Right renal cortex interstitium (tissue), 3 donors: ENCODE measurements at regions not wholly inside any gene's neighbourhood (a gene's known extent, or its start where the extent isn't known, plus 50 kb on each side); places are given as distances from the start of the nearest gene placed in this dataset.
"Not testable (repeated sequence)": the region's sequence is repeated elsewhere in the genome, so short reads cannot be mapped to it uniquely, and the experiment has no call there.

Experiments
- DNase-seq, 3 donors: peaks; one replicate each; pipeline ENCODE4 v3.0.0-alpha.2; 2013; ENCODE audit warnings: low read depth in 3 of 3, low spot score in 2 of 3

DNA sequence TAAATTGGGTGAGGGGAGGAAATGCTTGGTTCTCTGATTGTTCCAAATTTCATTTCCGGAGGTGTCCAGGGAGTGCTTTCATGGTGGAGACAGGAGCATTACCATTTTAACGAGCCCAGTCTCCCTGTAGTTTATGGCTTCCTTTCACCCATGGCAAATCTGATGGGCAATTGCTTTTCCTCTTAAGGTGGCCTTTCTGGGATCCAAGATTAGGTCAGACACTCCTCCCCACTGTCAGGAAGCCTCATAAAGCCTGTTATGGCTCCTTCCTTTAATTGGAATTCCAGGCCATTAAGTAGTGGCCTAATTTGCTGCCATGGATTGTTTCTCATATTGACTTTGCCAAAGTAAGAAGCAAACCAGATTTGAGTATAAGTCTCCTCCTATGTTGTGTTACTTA lies 157.8 kb downstream of the PDCD6IP start:
- no peak for DNase-seq

DNA sequence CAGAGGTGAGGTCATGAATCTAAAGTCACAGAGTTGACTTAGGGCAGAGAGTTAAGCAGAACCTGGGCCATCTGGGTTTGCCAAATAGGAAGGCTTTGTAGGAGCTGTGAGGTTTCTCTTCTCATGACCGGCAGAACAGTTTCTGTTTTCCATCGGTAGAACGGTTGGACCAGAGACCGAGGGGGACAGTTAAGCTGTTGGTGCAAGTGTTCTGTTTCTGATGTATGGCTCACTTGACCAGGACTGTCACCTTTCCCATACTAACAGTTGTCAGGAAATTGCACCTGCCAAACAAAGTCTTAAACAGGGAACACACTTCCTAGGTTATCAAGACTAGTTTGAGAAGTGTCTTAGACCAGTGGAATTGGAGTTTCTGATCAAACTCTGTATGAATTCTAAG lies 158.3 kb downstream of the PDCD6IP start:
- no peak for DNase-seq

DNA sequence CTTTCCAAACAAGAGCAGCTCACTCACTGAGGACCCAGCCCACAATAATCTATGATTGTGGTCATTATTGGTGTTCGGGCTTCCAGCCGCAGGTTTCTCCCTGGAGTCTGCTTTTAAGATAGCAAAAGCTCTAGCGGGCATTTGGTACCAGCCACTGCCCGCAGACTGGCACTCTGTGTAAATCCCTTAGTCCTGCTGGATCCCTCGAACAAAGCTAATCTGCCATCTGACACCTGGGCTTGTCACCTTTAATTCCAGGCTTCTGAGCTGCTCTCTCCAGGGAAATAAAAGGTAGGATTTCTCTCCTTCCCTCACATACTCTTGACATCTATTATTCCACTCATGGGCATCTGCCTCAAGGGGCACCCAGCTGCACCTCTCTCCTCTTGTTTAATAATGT lies 158.7 kb downstream of the PDCD6IP start:
- DNase-seq: no peak

DNA sequence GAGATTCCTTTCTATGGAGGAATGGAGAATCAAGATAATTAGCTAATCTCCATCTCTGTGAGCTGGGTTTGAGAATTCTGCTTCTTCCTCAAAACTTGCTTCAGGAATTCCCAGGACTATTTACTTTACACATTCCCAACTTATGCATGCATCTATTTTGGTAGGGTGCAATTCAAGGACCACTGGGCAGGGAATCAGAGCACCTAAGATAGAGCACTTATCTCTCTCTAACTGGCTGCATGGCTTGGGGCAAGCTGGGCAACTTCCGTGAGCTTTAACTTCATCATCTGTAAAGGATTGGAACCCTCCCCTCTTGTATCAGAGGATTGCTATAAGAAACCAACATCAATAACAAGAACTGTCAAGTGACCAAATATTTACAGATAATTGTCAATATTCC lies 160.2 kb downstream of the PDCD6IP start:
- DNase-seq: no peak

DNA sequence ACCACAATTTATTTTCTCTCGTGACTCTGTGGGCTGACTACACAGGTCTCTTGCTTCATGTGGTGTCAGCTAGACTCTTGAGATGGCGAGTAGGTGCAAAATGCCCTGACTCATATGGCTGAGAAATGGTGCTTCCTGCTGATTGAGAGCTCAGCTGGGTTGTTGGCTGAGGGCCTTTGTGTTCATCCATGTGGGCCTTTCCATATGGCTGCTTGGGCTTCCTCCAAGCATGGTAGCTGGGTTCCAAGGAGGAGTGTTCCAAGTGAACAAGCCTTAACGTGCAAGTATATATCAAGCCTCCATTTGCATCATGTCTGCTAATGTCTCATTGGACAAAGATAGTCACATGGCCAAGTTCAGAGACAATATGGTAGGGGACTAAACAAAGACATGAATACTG lies 164.0 kb downstream of the PDCD6IP start:
- no peak for DNase-seq

DNA sequence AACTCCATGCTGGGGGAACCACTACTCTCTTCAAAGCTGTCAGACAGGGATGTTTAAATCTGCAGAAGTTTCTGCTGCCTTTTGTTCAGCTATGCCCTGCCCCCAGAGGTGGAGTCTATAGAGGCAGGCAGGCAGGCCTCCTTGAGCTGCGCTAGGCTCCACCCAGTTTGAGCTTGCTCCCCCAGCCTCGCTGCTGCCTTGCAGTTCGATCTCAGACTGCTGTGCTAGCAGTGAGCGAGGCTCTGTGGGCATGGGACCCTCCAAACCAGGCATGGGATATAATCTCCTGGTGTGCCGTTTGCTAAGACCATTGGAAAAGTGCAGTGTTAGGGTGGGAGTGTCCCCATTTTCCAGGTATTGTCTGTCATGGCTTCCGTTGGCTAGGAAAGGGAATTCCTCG lies 171.8 kb downstream of the PDCD6IP start:
- DNase-seq: not testable (repeated sequence)

DNA sequence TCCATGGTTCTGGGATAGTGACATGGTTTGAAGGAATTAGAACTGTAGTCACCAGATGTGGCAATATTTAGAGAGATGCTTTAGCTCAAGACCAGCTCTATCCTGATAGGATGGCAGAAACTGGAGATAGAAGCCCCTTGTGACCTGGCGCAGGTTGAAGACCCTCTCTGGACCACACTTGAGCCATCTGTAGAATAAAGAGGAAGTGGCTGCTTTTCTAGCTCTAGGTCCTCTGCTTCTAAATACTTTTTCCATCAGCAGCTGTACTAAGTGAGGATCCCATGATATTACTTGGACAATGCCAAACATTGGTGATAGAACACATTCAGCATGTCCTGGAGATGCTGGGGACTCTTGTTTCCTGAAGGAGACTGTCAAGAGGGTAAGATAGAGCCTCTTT lies 172.6 kb downstream of the PDCD6IP start:
- no peak for DNase-seq

DNA sequence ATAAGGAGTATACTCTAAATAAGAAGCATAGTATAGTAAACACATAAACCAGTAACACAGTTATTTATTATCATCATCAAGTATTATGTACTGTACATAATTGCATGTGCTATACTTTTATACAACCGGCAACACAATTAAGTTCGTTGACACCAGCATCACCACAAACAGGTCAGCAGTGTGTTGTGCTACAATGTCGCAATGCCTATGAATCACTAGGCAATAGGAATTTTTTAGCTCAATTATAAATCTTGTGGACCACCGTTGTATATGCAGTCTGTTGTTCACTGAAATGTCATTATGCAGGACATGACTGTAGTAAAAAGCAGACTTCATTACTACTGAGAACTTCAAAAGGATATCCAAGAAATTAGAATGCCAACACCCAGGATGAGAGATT lies 177.0 kb downstream of the PDCD6IP start:
- DNase-seq: no peak

DNA sequence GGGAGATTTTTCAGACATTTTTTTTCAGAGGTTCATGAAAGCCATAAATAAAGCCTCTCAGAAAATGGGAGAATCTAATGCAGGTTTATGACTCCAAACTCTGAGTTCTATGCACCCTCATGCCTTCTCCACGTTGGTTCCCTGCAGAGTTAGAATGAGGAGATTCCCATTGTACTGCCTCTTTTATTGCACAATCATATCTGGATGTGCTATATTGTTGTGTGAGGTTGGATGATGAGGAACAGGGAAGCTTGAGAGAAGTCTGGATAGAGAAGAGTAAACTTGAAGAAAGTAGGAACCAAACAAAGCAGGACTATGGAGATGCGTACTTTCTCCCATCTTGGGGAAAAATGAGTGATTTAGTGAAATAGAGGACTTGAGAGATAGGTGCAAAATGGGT lies 178.8 kb downstream of the PDCD6IP start:
- DNase-seq: no peak

DNA sequence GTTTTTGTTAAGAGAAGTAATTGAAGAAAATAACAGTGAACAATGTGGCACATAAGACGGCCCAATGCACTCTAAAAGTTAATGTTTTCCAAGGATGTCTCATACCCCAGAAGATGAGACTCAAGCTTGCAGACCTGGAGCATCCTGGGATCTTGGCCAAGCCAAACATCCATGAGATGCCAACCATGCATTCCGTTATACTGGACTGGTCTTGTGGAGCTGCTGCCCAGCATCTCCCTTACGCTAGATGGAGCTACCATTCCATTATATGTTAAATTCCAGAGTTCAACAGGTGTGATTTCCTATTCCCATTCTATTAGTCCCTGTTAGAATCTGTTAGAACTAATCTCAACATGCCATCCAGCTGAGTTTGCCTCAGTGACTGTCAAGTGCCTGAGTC lies 181.8 kb downstream of the PDCD6IP start:
- DNase-seq: no peak

DNA sequence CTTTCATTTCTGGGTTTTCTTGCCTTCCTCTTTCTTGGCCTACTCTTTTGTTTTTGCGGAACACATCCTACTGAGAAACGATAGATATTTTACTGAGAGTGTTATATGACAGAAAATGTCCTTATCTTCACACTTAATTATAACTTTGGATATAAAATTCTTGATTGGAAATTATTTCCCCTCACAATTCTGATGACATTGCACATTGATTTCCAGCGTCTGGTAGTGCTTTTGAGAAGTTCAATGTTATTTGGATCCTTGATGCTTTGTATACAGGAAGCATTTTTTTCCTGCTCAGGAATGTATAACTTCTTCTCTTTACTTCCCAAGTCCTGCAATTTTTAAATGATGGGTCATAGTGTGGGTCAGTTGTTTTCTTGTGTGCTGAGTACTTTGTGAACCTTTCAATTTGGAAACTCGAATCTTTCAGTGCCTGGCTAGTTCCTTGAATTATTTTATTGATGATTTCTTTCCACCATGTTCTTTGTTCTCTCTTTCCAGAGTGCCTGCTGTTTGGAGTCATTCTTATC lies 183.9 kb downstream of the PDCD6IP start:
- no peak for DNase-seq

DNA sequence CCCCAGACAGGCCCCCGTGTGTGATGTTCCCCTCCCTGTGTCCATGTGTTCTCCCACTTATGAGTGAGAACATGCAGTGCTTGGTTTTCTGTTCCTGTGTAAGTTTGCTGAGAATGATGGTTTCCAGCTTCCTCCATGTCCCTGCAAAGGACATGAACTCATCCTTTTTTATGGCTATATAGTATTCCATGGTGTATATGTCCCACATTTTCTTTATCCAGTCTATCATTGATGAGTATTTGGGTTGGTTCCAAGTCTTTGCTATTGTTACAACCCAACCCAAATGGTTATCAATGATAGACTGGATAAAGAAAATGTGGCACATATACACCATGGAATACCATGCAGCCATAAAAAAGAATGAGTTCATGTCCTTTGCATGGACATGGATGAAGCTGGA lies 184.5 kb downstream of the PDCD6IP start:
- DNase-seq: not testable (repeated sequence)

DNA sequence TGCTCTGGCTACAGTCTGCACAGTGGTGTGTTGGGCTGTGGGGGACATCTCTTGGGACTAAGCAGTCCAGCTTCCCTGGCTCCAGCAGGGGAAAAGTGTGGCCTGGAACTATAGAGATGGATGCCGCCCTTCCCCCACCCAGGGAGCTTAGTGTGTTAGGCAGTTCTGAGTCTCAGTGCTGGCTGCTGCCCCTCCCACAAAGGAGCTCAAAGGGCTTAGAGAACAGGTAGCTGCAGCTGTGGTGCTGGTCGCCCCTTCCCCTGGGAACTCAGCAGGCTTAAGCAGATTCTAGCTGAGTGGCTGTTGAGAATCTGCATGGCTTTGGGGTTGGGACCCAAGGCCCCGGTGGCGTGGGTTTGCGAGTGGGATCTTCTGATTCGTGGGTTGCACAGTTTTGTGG lies 190.8 kb downstream of the PDCD6IP start:
- no peak for DNase-seq

DNA sequence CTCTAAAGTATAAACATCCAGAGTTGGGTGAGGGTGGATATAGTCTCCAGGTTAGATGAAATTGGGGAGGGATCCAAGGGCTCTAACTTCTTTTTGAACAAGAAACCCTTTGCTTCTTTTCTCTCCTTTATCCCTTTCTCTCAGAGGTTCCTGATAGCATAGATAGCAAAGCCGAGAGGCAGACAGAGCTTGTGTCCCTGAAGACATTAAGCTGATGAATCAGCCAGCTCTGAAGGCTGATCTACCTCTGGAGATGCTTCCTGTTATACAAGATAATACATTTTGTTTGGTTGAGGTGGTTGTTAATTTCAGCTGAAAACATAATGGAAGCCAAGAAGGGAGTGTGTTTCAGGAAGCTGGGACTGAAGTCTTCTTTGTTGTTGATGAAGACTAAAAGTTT lies 193.2 kb downstream of the PDCD6IP start:
- no peak for DNase-seq

DNA sequence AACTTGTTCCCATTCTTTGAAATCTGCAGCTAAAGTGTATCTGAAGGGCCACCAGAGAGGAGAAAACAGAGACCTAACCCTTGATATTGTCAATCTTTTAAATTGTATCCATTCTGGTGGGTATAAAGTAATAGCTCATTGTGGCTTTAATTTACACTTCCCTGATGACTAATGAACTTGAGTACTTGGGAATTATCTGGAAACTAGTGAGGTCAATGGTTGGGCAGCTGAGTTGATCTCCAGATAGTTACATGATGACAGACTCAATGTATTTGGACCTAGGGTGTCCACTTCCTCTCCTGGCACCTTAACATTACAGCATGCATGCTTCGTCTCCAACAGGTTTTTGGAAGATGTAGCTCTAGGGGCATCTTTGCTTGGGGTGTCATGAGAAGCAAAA lies 195.2 kb downstream of the PDCD6IP start:
- no peak for DNase-seq

DNA sequence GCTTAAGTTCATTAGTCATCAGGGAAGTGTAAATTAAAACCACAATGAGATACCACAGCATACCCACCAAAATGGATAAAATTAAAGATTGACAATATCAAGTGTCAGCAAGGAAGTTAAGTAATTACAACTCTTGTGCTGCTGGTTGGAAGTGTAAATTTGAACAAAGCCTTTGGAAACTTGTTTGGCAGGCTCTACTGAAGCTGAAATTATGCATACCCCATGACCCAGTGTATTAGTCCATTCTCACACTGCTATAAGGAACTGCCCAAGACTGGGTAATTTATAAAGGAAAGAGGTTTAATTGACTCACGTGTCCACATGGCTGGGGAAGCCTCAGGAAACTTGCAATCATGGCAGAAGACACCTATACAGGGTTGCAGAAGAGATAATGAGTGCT lies 196.1 kb downstream of the PDCD6IP start:
- no peak for DNase-seq

DNA sequence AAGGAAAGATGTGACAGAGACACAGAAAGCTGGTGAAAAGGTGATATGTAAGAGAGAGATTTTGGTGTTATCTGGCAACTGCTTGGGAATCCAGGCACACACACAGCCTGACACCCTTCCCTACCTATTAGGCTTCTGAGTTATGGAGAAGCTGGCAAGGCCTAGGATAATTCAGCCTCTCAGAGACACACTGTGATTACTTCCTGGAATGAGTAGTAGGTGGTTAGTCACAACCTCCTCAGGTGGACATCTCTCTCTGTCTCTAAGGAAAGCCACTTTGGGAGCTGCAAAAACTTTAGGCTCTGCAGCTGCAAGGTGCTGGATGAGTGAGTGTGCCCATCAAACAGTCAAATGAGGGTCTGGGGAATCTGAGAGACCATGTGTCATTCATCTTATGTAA lies 201.9 kb downstream of the PDCD6IP start:
- no peak for DNase-seq

DNA sequence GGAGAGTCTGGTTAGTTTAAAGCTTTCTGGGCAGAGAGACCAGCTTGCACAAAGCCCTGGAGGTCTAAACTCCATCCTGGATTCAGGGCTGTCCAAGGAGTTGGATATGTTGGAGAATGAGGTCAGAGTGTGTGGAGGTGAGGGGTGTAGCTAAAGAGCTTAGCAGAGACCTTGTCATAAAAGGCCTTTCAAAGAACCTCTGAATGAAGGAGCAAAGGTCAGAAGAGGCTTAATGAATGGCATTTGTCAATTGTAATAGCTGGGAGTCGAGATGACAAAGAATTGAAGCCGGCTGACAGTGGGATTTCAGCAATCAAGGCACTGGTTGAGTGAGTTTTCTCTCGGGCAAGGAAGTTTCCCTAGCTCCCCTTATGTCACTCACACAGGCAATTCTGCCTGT lies 202.6 kb downstream of the PDCD6IP start:
- DNase-seq: no peak

DNA sequence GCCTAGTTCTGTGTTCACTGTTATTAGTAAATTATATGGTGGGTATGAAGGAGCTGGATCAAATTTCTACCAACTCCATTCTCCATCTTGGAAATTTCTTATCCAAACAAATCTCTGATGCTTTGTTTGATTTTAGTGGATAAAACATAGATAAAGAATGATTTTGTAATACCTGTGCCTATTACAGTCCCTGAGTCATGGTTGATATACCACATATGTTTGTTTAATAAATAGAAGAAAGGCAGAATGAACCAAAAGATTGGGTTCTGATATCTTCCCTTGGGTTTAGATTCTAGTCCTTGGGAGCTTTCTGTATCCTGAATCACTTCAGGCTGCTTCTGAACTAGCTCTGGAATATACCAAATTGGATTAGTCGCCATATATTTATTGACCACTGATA lies 203.6 kb downstream of the PDCD6IP start:
- no peak for DNase-seq

DNA sequence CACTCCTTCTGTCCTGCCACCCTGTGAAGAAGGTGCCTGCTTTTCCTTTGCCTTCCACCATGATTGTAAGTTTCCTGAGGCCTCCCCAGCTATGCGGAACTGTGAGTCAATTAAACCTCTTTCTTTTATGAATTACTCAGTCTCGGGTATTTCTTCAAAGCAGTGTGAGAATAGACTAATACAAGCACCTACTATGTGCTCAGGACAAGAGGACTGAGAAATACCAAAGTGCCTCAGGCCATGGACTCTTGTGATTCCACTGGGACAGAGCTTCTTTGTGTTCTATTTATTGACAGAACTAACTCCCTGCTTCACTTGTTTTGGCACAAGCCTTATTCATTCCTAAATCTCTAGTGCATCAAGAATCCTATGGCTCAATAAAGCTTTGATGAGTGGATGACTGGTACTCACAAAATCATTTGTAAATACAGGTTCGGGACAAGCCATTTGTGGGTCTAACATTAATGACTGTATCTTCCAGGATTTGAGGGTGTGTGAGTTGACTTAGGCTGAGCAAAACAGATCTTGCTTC lies 204.2 kb downstream of the PDCD6IP start:
- no peak for DNase-seq

DNA sequence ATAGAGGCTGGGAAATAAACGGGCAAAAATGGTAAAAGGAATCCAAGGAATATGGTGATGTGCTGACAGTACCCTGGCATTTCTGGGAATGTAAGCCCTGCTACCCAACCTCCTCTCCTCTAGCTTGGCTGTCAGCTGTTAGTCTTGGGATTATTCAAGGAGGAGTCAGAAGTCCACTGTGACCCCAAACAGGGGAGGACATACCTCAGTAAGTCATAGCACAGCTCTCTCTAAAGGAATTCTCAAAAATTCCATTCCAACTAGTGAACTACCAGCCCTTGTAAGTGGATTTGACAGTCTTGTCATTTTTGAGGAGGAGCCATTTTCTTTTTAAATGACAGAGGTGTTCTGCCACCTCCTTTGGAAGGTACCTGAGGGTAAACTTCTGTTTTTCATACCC lies 207.5 kb downstream of the PDCD6IP start:
- no peak for DNase-seq

DNA sequence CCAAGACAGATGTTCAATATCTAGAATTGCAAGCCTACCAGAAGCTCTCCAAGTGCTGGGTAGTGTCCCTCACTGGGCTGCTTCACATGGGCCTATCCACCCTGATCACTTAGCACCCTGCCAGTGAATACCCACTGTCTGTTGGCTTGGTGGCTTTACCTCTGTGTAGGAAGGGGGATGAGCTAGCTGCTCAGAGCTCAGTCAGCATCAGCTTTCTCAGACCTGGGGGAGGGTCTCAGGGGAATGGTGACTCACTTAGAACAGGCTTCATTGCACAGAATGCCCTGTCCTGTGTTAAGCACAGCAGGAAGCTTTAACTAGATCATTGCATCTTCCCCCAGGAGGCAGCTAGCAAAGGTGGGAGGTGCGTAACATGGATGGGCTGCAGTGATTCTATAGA lies 209.8 kb downstream of the PDCD6IP start:
- DNase-seq: no peak
